LoVo (cell line): ENCODE measurements at regions not wholly inside any gene's neighbourhood (a gene's known extent, or its start where the extent isn't known, plus 50 kb on each side); places are given as distances from the start of the nearest gene placed in this dataset.
A peak's percentile ranks its signal among the peaks of the same experiment; 100 is the strongest.

Experiments
- DNase-seq: peaks from one replicate; pipeline ENCODE4 v3.0.0-alpha.2; 2016; ENCODE audit warnings: low spot score

GRCh38 chr20:52402514-52402913, 210.9 kb upstream of the ZFP64 start:
- no peak for DNase-seq

GRCh38 chr20:52401431-52401830, 209.9 kb upstream of the ZFP64 start:
- DNase-seq: no peak

- no peak for DNase-seq
Measured at GRCh38 chr20:52399352-52399751, 207.8 kb upstream of the ZFP64 start.

- no peak for DNase-seq
Measured at GRCh38 chr20:52389606-52390005, 198.0 kb upstream of the ZFP64 start.

- DNase-seq: no peak
Measured at GRCh38 chr20:52383995-52384621, 192.5 kb upstream of the ZFP64 start.

- no peak for DNase-seq
Measured at GRCh38 chr20:52382933-52383332, 191.4 kb upstream of the ZFP64 start.

- DNase-seq: peak; percentile 26
Measured at GRCh38 chr20:52379723-52380336, 188.3 kb upstream of the ZFP64 start.

- DNase-seq: no peak
Measured at GRCh38 chr20:52372169-52372568, 180.6 kb upstream of the ZFP64 start.

- no peak for DNase-seq
Measured at GRCh38 chr20:52365688-52366087, 174.1 kb upstream of the ZFP64 start.

- no peak for DNase-seq
Measured at GRCh38 chr20:52364405-52364804, 172.8 kb upstream of the ZFP64 start.

- DNase-seq: no peak
Measured at GRCh38 chr20:52361650-52362049, 170.1 kb upstream of the ZFP64 start.

- no peak for DNase-seq
Measured at GRCh38 chr20:52349806-52350205, 158.2 kb upstream of the ZFP64 start.

- DNase-seq: no peak
Measured at GRCh38 chr20:52348434-52348833, 156.9 kb upstream of the ZFP64 start.

- no peak for DNase-seq
Measured at GRCh38 chr20:52346797-52347196, 155.2 kb upstream of the ZFP64 start.

GRCh38 chr20:52342913-52343312, 151.3 kb upstream of the ZFP64 start:
- DNase-seq: no peak

GRCh38 chr20:52340036-52340634, 148.6 kb upstream of the ZFP64 start:
- peak; percentile 4 for DNase-seq

- DNase-seq: no peak
Measured at GRCh38 chr20:52332649-52333250, 141.2 kb upstream of the ZFP64 start.

GRCh38 chr20:52332230-52332629, 140.7 kb upstream of the ZFP64 start:
- no peak for DNase-seq

- no peak for DNase-seq
Measured at GRCh38 chr20:52331655-52332054, 140.1 kb upstream of the ZFP64 start.

- DNase-seq: no peak
Measured at GRCh38 chr20:52321396-52321795, 129.8 kb upstream of the ZFP64 start.

- no peak for DNase-seq
Measured at GRCh38 chr20:52318651-52319050, 127.1 kb upstream of the ZFP64 start.

- peak; percentile 27 for DNase-seq
Measured at GRCh38 chr20:52313341-52313963, 121.9 kb upstream of the ZFP64 start.
